HepG2 (cell line): ENCODE measurements at regions not wholly inside any gene's neighbourhood (a gene's known extent, or its start where the extent isn't known, plus 50 kb on each side); places are given as distances from the start of the nearest gene placed in this dataset.

ENCODE experiments used
- ATAC-seq: fragments of 200-7000 bp; cut with Tn5 transposase; 3 replicates; pipeline ENCODE4 v1.9.1; 2020; ENCODE audit warnings: mild to moderate bottlenecking, moderate library complexity
- BruUV-seq: library from RNA; stranded (reverse); fragments of 400-500 nt; replicated peaks from 2 replicates; lab custom pipeline; 2021; lab: Mats Ljungman, UMichigan
- CTCF ChIA-PET: fragments of 300-600 bp; formaldehyde crosslinking; extraction: SDS; loops from one replicate; lab custom pipeline; 2021; ENCODE audit warnings: low total read pairs, inconsistent platforms, low intra/inter-chr PET ratio; lab: Yijun Ruan, JAX
- POLR2A ChIA-PET: fragments of 350-600 bp; sonication (Branson Sonifier 250); formaldehyde crosslinking; loops from one replicate; lab custom pipeline; 2020; ENCODE audit warnings: antibody characterized with exemption, inconsistent platforms; lab: Yijun Ruan, JAX
- DNase-seq: peaks from one replicate; pipeline ENCODE4 v3.0.0-alpha.2; 2015; ENCODE audit warnings: low spot score
- FAIRE-seq: peaks from 3 replicates; lab custom pipeline; 2011; peaks lifted over from hg19 to GRCh38; lab: Jason Lieb, UNC
- H2AFZ ChIP-seq: one replicate; pipeline ENCODE4 v1.6.1; 2011; ENCODE audit warnings: low read length, inconsistent platforms
- H3K27ac ChIP-seq: fragments of 300-600 bp; 3 replicates; pipeline ENCODE4 v1.8.0; 2011; ENCODE audit warnings: mixed run types, mild to moderate bottlenecking, mixed read lengths, low read length, inconsistent platforms; ENCODE audit not compliant: insufficient read depth; ENCODE audit errors: extremely low read length
- H3K27me3 ChIP-seq, 2 experiments: fragments of 200-600 bp in 1 of 2; 2 replicates in 1 of 2; 3 replicates in 1 of 2; pipeline versions ENCODE4 v1.6.0 to v1.8.0; 2011; ENCODE audit warnings: low read length in 2 of 2, mild to moderate bottlenecking in 2 of 2, moderate library complexity in 2 of 2, inconsistent platforms in 1 of 2; ENCODE audit not compliant: insufficient read depth in 2 of 2, control insufficient read depth in 1 of 2
- H3K36me3 ChIP-seq, 2 experiments: fragments of 200-600 bp in 1 of 2; replicated peaks in 1 of 2; 2 replicates in 1 of 2; 3 replicates in 1 of 2; pipeline versions ENCODE4 v1.5.1 to v1.8.0; 2011; ENCODE audit warnings: low read length in 2 of 2, inconsistent platforms in 1 of 2; ENCODE audit not compliant: insufficient read depth in 2 of 2, control insufficient read depth in 1 of 2
- H3K4me1 ChIP-seq: 2 replicates; pipeline ENCODE4 v1.5.1; 2012; ENCODE audit warnings: low read length, inconsistent platforms; ENCODE audit not compliant: insufficient read depth
- H3K4me2 ChIP-seq: 2 replicates; pipeline ENCODE4 v1.6.0; 2011; ENCODE audit warnings: low read depth, low read length, inconsistent platforms
- H3K4me3 ChIP-seq, 3 experiments: fragments of 200-600 bp in 1 of 3; sonication (generic), shearing (Covaris generic) in 1 of 3; replicated peaks in 1 of 3; 2 replicates each; pipeline ENCODE4 v1.5.1; 2011 to 2016; ENCODE audit warnings: low read length in 3 of 3, inconsistent platforms in 2 of 3, low read depth in 2 of 3, mild to moderate bottlenecking in 2 of 3, control low read depth in 1 of 3, mixed read lengths in 1 of 3; ENCODE audit not compliant: insufficient read depth in 1 of 3
- H3K79me2 ChIP-seq: one replicate; pipeline ENCODE4 v1.6.1; 2011; ENCODE audit warnings: low read length, inconsistent platforms; ENCODE audit not compliant: insufficient read depth
- H3K9ac ChIP-seq: 2 replicates; pipeline ENCODE4 v1.6.0; 2011; ENCODE audit warnings: mild to moderate bottlenecking, low read depth, low read length, inconsistent platforms; ENCODE audit not compliant: insufficient read depth
- H3K9me3 ChIP-seq: 2 replicates; pipeline ENCODE4 v1.5.1; 2012; ENCODE audit warnings: mild to moderate bottlenecking, low read length
- H4K20me1 ChIP-seq: 2 replicates; pipeline ENCODE4 v1.6.0; 2011; ENCODE audit warnings: inconsistent platforms, mild to moderate bottlenecking, low read length, moderate library complexity; ENCODE audit not compliant: insufficient read depth
- EP300 ChIP-seq, 3 experiments: sonication (generic) in 1 of 3; formaldehyde crosslinking in 1 of 3; IDR thresholded peaks; 2 replicates each; pipeline versions ENCODE4 v1.5.1 to v1.6.1; 2011 to 2020; ENCODE audit warnings: low read depth in 2 of 3, low read length in 2 of 3, borderline replicate concordance in 1 of 3, improper control_type of control experiment in 1 of 3, mild to moderate bottlenecking in 1 of 3, missing genetic modification reagents in 1 of 3, moderate library complexity in 1 of 3
- GABPA ChIP-seq, 2 experiments: IDR thresholded peaks; 2 replicates each; pipeline ENCODE4 v1.6.1; 2011 to 2016; ENCODE audit warnings: low read depth in 2 of 2, low read length in 1 of 2, missing biosample characterization in 1 of 2, missing genetic modification characterization in 1 of 2
- JUNB ChIP-seq: sonication (generic); formaldehyde crosslinking; IDR thresholded peaks from 2 replicates; pipeline ENCODE4 v1.8.0; 2022; ENCODE audit warnings: missing genetic modification reagents, mild to moderate bottlenecking, borderline replicate concordance
- MBD4 ChIP-seq: IDR thresholded peaks from 2 replicates; pipeline ENCODE4 v1.6.1; 2012; ENCODE audit warnings: low read length, inconsistent platforms, borderline replicate concordance
- MEIS2 ChIP-seq: sonication (generic); formaldehyde crosslinking; IDR thresholded peaks from 2 replicates; pipeline ENCODE4 v1.9.0; 2021; ENCODE audit warnings: mild to moderate bottlenecking, missing genetic modification reagents
- NFRKB ChIP-seq: fragments of 450-650 bp; IDR thresholded peaks from 2 replicates; pipeline ENCODE4 v1.6.1; 2017
- RNF219 ChIP-seq: sonication (generic); formaldehyde crosslinking; IDR thresholded peaks from 2 replicates; pipeline ENCODE4 v1.5.0; 2020; ENCODE audit warnings: mild to moderate bottlenecking, missing genetic modification reagents
- SCMH1 ChIP-seq: sonication (generic); formaldehyde crosslinking; IDR thresholded peaks from 2 replicates; pipeline ENCODE4 v1.9.0; 2021; ENCODE audit warnings: missing genetic modification reagents, mild to moderate bottlenecking, borderline replicate concordance
- ZMYM2 ChIP-seq: sonication (generic); formaldehyde crosslinking; IDR thresholded peaks from 2 replicates; pipeline ENCODE4 v1.8.0; 2022; ENCODE audit warnings: mild to moderate bottlenecking, missing genetic modification reagents
- ZNF460 ChIP-seq: sonication (generic); formaldehyde crosslinking; IDR thresholded peaks from 2 replicates; pipeline ENCODE4 v1.5.1; 2020; ENCODE audit warnings: missing genetic modification reagents, mild to moderate bottlenecking, borderline replicate concordance
- ZNF556 ChIP-seq: sonication (generic); formaldehyde crosslinking; IDR thresholded peaks from 2 replicates; pipeline ENCODE4 v1.4.0; 2020; ENCODE audit warnings: mild to moderate bottlenecking, missing genetic modification reagents, borderline replicate concordance
- WGBS: methylation state at CpG from one replicate; pipeline ENCODE4 v1.1.6; 2017; ENCODE audit warnings: low lambda C conversion rate; 5-methylcytosine and 5-hydroxymethylcytosine counted together
- in situ Hi-C: cut with HindIII; loops from 2 replicates; pipeline ENCODE4 v1.10.0; 2017; ENCODE audit warnings: low pct_unique_long_range_greater_than_20kb; ENCODE audit not compliant: extremely low pct_ligation_motif_present
- intact Hi-C: fragments of 100-400 bp; cut with micrococcal nuclease; formaldehyde crosslinking; loops from one replicate; pipeline ENCODE4 v1.10.0; 2022; ENCODE audit not compliant: unreplicated experiment
- TF ChIP-seq, protein P1 (sequence below), 2 experiments: IDR thresholded peaks; 2 replicates each; pipeline ENCODE4 v1.6.1; 2011 to 2012; ENCODE audit warnings: low read length in 2 of 2, borderline replicate concordance in 1 of 2, low read depth in 1 of 2, mild to moderate bottlenecking in 1 of 2, moderate library complexity in 1 of 2
- TF ChIP-seq, protein P2 (sequence below): sonication (generic); formaldehyde crosslinking; conservative IDR thresholded peaks from 2 replicates; pipeline ENCODE4 v1.4.0; 2020; ENCODE audit warnings: missing genetic modification reagents

DNA sequence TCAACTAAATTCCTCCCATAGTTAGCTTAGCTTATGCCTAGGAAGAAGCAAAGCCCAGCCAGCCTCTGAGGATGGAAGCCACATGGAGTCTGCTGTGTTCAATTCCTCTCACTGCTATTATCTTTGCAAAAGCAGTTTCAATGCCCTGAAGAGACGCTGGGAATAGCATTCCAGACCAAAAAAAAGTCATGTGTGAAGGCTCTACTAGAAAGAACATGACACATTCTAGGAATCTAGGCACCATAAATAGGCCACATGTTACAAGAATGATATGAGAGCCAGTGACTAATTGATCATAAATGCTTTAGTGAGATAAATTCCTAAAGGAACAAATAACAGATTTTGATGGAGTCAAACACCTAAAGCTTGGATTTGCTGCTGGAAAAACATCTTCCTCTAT is 800.8 kb downstream of the TUSC7 start (continued):
- TF ChIP-seq NFRKB (no peak), ZMYM2 (CRISPR knock-in tag) (no peak)
- TF ChIP-seq, all 625 proteins: peak for 0

DNA sequence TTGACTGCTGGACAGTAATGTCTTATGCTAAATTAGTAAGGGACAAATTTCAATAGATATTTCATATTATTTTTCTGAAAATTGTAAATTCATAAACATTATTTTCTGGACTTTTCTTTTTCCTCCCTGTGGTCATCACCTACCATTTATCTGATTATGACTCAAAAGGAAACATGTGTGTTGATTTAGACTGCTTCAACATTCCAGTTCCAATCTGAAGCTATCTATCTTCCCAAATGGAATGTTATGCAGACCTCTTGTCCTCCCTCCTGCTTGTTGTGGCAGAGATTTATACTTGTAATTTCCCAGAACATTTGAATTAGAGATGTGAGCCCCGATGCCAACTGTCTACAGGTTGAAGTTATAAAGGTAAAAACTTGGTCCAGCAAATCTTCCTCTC is 803.4 kb downstream of the TUSC7 start:
- intact Hi-C loops = no loop called here
- in situ Hi-C loops = no loop called here
- Histone ChIP-seq H2AFZ (no peak overlapping the region), H3K4me2 (no peak overlapping the region), H3K27ac (no peak overlapping the region), H3K9ac (no peak overlapping the region), H3K9me3 (no peaks in the 10 kb centered on the region), H4K20me1 (no peaks in the 10 kb centered on the region), H3K36me3 (no peaks in the 10 kb centered on the region), H3K27me3 (no peaks in the 10 kb centered on the region), H3K4me3 (no peak overlapping the region), H3K79me2 (no peaks in the 10 kb centered on the region), H3K4me1 (no peaks in the 10 kb centered on the region)
- FAIRE-seq = no peak
- no peak for ATAC-seq
- no TSS peak for BruUV-seq
- WGBS = 0% methylated on average over 1 of the region's 1 CpG
- POLR2A ChIA-PET = no interaction called here
- CTCF ChIA-PET = no interaction called here
- DNase-seq = no peak
- TF ChIP-seq MBD4 = no peak
- TF ChIP-seq, protein P1, sequence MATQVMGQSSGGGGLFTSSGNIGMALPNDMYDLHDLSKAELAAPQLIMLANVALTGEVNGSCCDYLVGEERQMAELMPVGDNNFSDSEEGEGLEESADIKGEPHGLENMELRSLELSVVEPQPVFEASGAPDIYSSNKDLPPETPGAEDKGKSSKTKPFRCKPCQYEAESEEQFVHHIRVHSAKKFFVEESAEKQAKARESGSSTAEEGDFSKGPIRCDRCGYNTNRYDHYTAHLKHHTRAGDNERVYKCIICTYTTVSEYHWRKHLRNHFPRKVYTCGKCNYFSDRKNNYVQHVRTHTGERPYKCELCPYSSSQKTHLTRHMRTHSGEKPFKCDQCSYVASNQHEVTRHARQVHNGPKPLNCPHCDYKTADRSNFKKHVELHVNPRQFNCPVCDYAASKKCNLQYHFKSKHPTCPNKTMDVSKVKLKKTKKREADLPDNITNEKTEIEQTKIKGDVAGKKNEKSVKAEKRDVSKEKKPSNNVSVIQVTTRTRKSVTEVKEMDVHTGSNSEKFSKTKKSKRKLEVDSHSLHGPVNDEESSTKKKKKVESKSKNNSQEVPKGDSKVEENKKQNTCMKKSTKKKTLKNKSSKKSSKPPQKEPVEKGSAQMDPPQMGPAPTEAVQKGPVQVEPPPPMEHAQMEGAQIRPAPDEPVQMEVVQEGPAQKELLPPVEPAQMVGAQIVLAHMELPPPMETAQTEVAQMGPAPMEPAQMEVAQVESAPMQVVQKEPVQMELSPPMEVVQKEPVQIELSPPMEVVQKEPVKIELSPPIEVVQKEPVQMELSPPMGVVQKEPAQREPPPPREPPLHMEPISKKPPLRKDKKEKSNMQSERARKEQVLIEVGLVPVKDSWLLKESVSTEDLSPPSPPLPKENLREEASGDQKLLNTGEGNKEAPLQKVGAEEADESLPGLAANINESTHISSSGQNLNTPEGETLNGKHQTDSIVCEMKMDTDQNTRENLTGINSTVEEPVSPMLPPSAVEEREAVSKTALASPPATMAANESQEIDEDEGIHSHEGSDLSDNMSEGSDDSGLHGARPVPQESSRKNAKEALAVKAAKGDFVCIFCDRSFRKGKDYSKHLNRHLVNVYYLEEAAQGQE (IDR thresholded peaks at IDR 0.05; ENCODE audit: borderline replicate concordance in 1 of 2, low read depth in 1 of 2, low read length in 2 of 2) = no peak
- no peak for TF ChIP-seq MEIS2 (CRISPR knock-in tag)
- TF ChIP-seq ZNF460 (CRISPR knock-in tag) = no peak
- TF ChIP-seq SCMH1 (CRISPR knock-in tag) = no peak
- no peak for TF ChIP-seq GABPA (IDR thresholded peaks at IDR 0.05; ENCODE audit: low read depth, low read length)
- no peak for TF ChIP-seq GABPA (CRISPR knock-in tag; IDR thresholded peaks at IDR 0.05; ENCODE audit: low read depth)
- no peak for TF ChIP-seq RNF219 (CRISPR knock-in tag)
- no peak for TF ChIP-seq ZNF556 (CRISPR knock-in tag)
- no peak for TF ChIP-seq EP300 (IDR thresholded peaks at IDR 0.05; ENCODE audit: low read depth in 2 of 2, low read length in 2 of 2)
- no peak for TF ChIP-seq EP300 (CRISPR knock-in tag; IDR thresholded peaks at IDR 0.05; ENCODE audit: borderline replicate concordance)
- no peak for TF ChIP-seq JUNB (CRISPR knock-in tag)
- TF ChIP-seq, protein P2, sequence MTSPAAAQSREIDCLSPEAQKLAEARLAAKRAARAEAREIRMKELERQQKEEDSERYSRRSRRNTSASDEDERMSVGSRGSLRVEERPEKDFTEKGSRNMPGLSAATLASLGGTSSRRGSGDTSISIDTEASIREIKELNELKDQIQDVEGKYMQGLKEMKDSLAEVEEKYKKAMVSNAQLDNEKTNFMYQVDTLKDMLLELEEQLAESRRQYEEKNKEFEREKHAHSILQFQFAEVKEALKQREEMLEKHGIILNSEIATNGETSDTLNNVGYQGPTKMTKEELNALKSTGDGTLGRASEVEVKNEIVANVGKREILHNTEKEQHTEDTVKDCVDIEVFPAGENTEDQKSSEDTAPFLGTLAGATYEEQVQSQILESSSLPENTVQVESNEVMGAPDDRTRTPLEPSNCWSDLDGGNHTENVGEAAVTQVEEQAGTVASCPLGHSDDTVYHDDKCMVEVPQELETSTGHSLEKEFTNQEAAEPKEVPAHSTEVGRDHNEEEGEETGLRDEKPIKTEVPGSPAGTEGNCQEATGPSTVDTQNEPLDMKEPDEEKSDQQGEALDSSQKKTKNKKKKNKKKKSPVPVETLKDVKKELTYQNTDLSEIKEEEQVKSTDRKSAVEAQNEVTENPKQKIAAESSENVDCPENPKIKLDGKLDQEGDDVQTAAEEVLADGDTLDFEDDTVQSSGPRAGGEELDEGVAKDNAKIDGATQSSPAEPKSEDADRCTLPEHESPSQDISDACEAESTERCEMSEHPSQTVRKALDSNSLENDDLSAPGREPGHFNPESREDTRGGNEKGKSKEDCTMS (CRISPR knock-in tag) = no peak
